T-helper 17 cell (primary cell): ENCODE measurements at regions not wholly inside any gene's neighbourhood (a gene's known extent, or its start where the extent isn't known, plus 50 kb on each side); places are given as distances from the start of the nearest gene placed in this dataset.

Experiments
- ATAC-seq: fragments of 150-1000 bp; cut with Tn5 transposase; 2 replicates; pipeline ENCODE4 v1.10.0; 2021; ENCODE audit warnings: mild to moderate bottlenecking, moderate library complexity
- DNase-seq, 3 donors: peaks; one replicate each; pipeline versions ENCODE4 v3.0.0 to v3.0.0-alpha.2; 2020 to 2021
- H3K9me3 ChIP-seq: one replicate; pipeline ENCODE4 v1.7.0; 2013; ENCODE audit warnings: low read length, mild to moderate bottlenecking; ENCODE audit not compliant: control insufficient read depth, poor library complexity, severe bottlenecking
- H3K27ac Mint-ChIP-seq: one replicate; pipeline ENCODE4 v1.8.0; 2022; ENCODE audit warnings: mild to moderate bottlenecking, moderate library complexity, mixed read lengths
- H3K27me3 Mint-ChIP-seq: one replicate; pipeline ENCODE4 v1.8.0; 2022; ENCODE audit warnings: mixed read lengths
- H3K36me3 Mint-ChIP-seq: one replicate; pipeline ENCODE4 v1.8.0; 2022; ENCODE audit warnings: low read depth, mixed read lengths
- H3K4me1 Mint-ChIP-seq: one replicate; pipeline ENCODE4 v1.8.0; 2022; ENCODE audit warnings: mild to moderate bottlenecking, mixed read lengths
- H3K4me3 Mint-ChIP-seq: one replicate; pipeline ENCODE4 v1.8.0; 2022; ENCODE audit warnings: mild to moderate bottlenecking, moderate library complexity, mixed read lengths

GRCh38 chr7:115721293-115722217 lies 309.0 kb downstream of the TFEC start:
- H3K4me3 Mint-ChIP-seq = peak overlapping the region; percentile 12
- no peak for DNase-seq

GRCh38 chr7:115719963-115720362 lies 310.6 kb downstream of the TFEC start:
- no peak overlapping the region for H3K27ac Mint-ChIP-seq
- no peaks in the 10 kb centered on the region for H3K27me3 Mint-ChIP-seq
- H3K4me3 Mint-ChIP-seq = peak overlapping the region; percentile 34
- ATAC-seq = no peak
- no peak for DNase-seq
- H3K4me1 Mint-ChIP-seq = peaks cover 8% of the 10 kb centered on the region
- H3K9me3 ChIP-seq = no peaks in the 10 kb centered on the region
- H3K36me3 Mint-ChIP-seq = no peaks in the 10 kb centered on the region

More at GRCh38 chr7:115721293-115722217, 309.0 kb downstream of the TFEC start:
- Mint-ChIP-seq H3K27me3 (no peaks in the 10 kb centered on the region), H3K27ac (no peak overlapping the region), H3K4me1 (peaks cover 8% of the 10 kb centered on the region), H3K36me3 (no peaks in the 10 kb centered on the region)
- ATAC-seq = no peak
- no peaks in the 10 kb centered on the region for H3K9me3 ChIP-seq

GRCh38 chr7:115709664-115710063 lies 320.9 kb downstream of the TFEC start:
- no peak for DNase-seq
- Mint-ChIP-seq H3K4me3 (no peak overlapping the region), H3K36me3 (no peaks in the 10 kb centered on the region), H3K4me1 (no peaks in the 10 kb centered on the region), H3K27me3 (peaks cover 8% of the 10 kb centered on the region), H3K27ac (no peak overlapping the region)
- H3K9me3 ChIP-seq = no peaks in the 10 kb centered on the region
- ATAC-seq = no peak

GRCh38 chr7:115708013-115708341 lies 322.6 kb downstream of the TFEC start:
- Mint-ChIP-seq H3K36me3 (no peaks in the 10 kb centered on the region), H3K4me1 (no peaks in the 10 kb centered on the region), H3K4me3 (no peak overlapping the region), H3K27me3 (peaks cover 8% of the 10 kb centered on the region), H3K27ac (no peak overlapping the region)
- ATAC-seq (no peak), DNase-seq (no peak)
- H3K9me3 ChIP-seq = no peaks in the 10 kb centered on the region

GRCh38 chr7:115707258-115708012 lies 323.1 kb downstream of the TFEC start:
- Mint-ChIP-seq H3K4me3 (no peak overlapping the region), H3K27ac (no peak overlapping the region), H3K4me1 (no peaks in the 10 kb centered on the region), H3K36me3 (no peaks in the 10 kb centered on the region), H3K27me3 (peaks cover 8% of the 10 kb centered on the region)
- no peaks in the 10 kb centered on the region for H3K9me3 ChIP-seq
- no peak for DNase-seq
- ATAC-seq = no peak

GRCh38 chr7:115704884-115705283 lies 325.7 kb downstream of the TFEC start:
- no peak overlapping the region for H3K27ac Mint-ChIP-seq
- H3K4me3 Mint-ChIP-seq = no peak overlapping the region
- H3K36me3 Mint-ChIP-seq = no peaks in the 10 kb centered on the region
- H3K27me3 Mint-ChIP-seq = peaks cover 13% of the 10 kb centered on the region
- H3K4me1 Mint-ChIP-seq = no peaks in the 10 kb centered on the region
- no peaks in the 10 kb centered on the region for H3K9me3 ChIP-seq
- no peak for DNase-seq
- ATAC-seq = no peak

- H3K4me3 Mint-ChIP-seq = no peak overlapping the region
- H3K4me1 Mint-ChIP-seq = peaks cover 2% of the 10 kb centered on the region
- peaks cover 13% of the 10 kb centered on the region for H3K27me3 Mint-ChIP-seq
- H3K36me3 Mint-ChIP-seq = no peaks in the 10 kb centered on the region
- H3K9me3 ChIP-seq = no peaks in the 10 kb centered on the region
- DNase-seq (no peak), ATAC-seq (no peak)
- no peak overlapping the region for H3K27ac Mint-ChIP-seq
Observed at GRCh38 chr7:115701141-115701540, 329.4 kb downstream of the TFEC start.

GRCh38 chr7:115694424-115694823 lies 336.1 kb downstream of the TFEC start:
- no peaks in the 10 kb centered on the region for H3K4me1 Mint-ChIP-seq
- no peak for DNase-seq
- no peak overlapping the region for H3K27ac Mint-ChIP-seq
- H3K27me3 Mint-ChIP-seq = peaks cover 5% of the 10 kb centered on the region
- H3K4me3 Mint-ChIP-seq = no peak overlapping the region
- no peak for ATAC-seq
- H3K36me3 Mint-ChIP-seq = no peaks in the 10 kb centered on the region
- H3K9me3 ChIP-seq = no peaks in the 10 kb centered on the region

- H3K9me3 ChIP-seq = no peaks in the 10 kb centered on the region
- H3K36me3 Mint-ChIP-seq = no peaks in the 10 kb centered on the region
- DNase-seq (no peak), ATAC-seq (no peak)
- H3K4me3 Mint-ChIP-seq = no peak overlapping the region
- H3K27me3 Mint-ChIP-seq = no peaks in the 10 kb centered on the region
- H3K27ac Mint-ChIP-seq = no peak overlapping the region
- no peaks in the 10 kb centered on the region for H3K4me1 Mint-ChIP-seq
Observed at GRCh38 chr7:115693779-115694178, 336.8 kb downstream of the TFEC start.

- H3K4me3 Mint-ChIP-seq = no peak overlapping the region
- no peak for DNase-seq
- peaks cover 6% of the 10 kb centered on the region for H3K27me3 Mint-ChIP-seq
- H3K36me3 Mint-ChIP-seq = no peaks in the 10 kb centered on the region
- no peak overlapping the region for H3K27ac Mint-ChIP-seq
- no peak for ATAC-seq
- H3K9me3 ChIP-seq = no peaks in the 10 kb centered on the region
- H3K4me1 Mint-ChIP-seq = peaks cover 2% of the 10 kb centered on the region
Observed at GRCh38 chr7:115689941-115690340, 340.6 kb downstream of the TFEC start.

- H3K27me3 Mint-ChIP-seq = peaks cover 10% of the 10 kb centered on the region
- H3K36me3 Mint-ChIP-seq = no peaks in the 10 kb centered on the region
- no peak overlapping the region for H3K4me3 Mint-ChIP-seq
- H3K9me3 ChIP-seq = no peaks in the 10 kb centered on the region
- H3K27ac Mint-ChIP-seq = no peak overlapping the region
- ATAC-seq (no peak), DNase-seq (no peak)
- H3K4me1 Mint-ChIP-seq = peaks cover 2% of the 10 kb centered on the region
Observed at GRCh38 chr7:115683093-115683492, 347.5 kb downstream of the TFEC start.

- peaks cover 10% of the 10 kb centered on the region for H3K27me3 Mint-ChIP-seq
- H3K9me3 ChIP-seq = no peaks in the 10 kb centered on the region
- peaks cover 2% of the 10 kb centered on the region for H3K4me1 Mint-ChIP-seq
- no peak overlapping the region for H3K4me3 Mint-ChIP-seq
- DNase-seq (no peak), ATAC-seq (no peak)
- H3K27ac Mint-ChIP-seq = no peak overlapping the region
- H3K36me3 Mint-ChIP-seq = no peaks in the 10 kb centered on the region
Observed at GRCh38 chr7:115682507-115682906, 348.1 kb downstream of the TFEC start.

GRCh38 chr7:115680921-115681320 lies 349.6 kb downstream of the TFEC start:
- H3K27me3 Mint-ChIP-seq = peaks cover 10% of the 10 kb centered on the region

More at GRCh38 chr7:115680921-115681320, 349.6 kb downstream of the TFEC start:
- DNase-seq (no peak), ATAC-seq (no peak)
- H3K9me3 ChIP-seq = no peaks in the 10 kb centered on the region
- Mint-ChIP-seq H3K4me1 (peaks cover 2% of the 10 kb centered on the region), H3K27ac (no peak overlapping the region), H3K36me3 (no peaks in the 10 kb centered on the region), H3K4me3 (no peak overlapping the region)
